Stimulated activated CD8-positive, alpha-beta memory T cell treated with anti-CD3 and anti-CD28 coated beads, Interleukin-12 subunit alpha, Interleukin-12 subunit beta, amount 100 ng/mL, for 24 hours (primary cell): ENCODE measurements at regions not wholly inside any gene's neighbourhood (a gene's known extent, or its start where the extent isn't known, plus 50 kb on each side); places are given as distances from the start of the nearest gene placed in this dataset.
"Not testable (repeated sequence)": the region's sequence is repeated elsewhere in the genome, so short reads cannot be mapped to it uniquely, and the experiment has no call there.

Source experiments
- DNase-seq: peaks from one replicate; pipeline ENCODE4 v3.0.0-alpha.2; 2020; ENCODE audit errors: extremely low read depth

GRCh38 chr2:212913640-212914306 lies 237.6 kb downstream of the IKZF2 start:
- no peak for DNase-seq

GRCh38 chr2:212912445-212913103 lies 238.8 kb downstream of the IKZF2 start:
- DNase-seq, result no peak

DNA sequence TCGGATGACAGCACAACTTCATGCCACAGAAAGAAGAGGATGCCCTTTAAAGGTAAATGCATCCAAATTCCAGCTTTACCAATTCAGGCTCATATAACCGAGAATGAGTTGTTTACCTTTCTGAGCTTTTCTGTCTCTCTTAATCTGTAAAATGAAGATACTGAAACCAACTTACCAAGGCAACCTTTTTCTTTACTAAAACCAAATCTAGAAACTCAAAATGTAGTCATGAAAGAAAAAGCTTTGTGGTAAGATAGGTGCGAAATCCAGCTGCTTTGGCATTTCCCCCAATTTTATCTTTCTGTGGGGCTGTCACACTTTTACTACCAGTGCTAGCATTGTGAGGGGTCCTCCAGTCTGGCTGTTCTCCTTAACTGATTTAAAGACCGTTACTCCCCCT lies 240.4 kb downstream of the IKZF2 start:
- no peak for DNase-seq

DNA sequence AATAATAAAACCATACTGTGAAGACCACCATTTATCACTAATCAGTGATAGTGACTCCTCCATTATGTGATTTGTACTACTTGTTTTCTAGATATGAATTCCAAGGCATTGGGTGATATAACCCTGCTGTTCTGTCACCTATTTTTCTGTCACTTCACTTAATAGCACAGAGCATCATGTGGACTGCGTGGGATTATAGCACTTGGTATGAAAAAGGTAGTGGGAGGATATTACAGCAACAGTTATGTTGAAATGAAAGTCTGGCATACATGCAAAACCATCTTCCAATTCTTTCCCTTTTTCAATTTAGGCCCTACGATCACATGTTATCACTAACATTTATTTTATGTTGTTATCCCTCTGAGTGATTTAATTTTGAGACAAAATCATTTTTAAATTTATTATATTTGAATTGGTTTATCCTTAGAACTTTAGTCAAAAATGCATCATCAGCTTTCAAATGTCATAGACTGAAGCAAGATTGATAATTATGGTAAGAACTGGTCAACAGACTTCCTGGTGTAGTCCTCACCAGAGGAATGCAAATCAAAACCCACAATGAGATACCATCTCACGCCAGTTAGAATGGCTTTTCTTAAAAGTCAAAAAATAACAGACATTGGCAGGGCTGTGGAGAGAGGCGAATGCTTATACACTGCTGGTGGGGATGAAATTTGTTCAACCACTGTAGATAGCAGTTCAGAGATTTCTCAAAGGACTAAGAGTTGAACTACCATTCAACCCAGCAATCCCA lies 242.6 kb downstream of the IKZF2 start:
- no peak for DNase-seq

GRCh38 chr2:212908031-212908430 lies 243.4 kb downstream of the IKZF2 start:
- no peak for DNase-seq

DNA sequence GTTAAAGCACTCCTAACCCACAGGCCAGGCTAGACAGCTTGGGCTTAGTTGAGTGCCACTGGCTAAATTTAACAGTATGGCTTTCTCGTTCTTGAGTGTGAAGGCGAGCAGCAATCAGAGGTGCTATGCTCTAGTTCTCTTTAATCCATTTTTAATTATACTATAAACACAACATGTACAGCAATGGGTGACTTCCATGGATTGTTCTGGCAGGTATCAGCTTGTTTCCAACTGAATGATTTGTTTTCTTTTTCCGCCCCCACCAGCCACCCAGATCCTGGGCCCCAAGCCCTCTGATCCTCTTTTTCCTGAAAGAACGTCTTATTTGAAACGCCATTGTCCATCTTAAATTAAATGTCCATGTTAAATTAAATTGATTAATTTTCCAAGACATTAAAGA lies 244.8 kb downstream of the IKZF2 start:
- DNase-seq, result no peak

DNA sequence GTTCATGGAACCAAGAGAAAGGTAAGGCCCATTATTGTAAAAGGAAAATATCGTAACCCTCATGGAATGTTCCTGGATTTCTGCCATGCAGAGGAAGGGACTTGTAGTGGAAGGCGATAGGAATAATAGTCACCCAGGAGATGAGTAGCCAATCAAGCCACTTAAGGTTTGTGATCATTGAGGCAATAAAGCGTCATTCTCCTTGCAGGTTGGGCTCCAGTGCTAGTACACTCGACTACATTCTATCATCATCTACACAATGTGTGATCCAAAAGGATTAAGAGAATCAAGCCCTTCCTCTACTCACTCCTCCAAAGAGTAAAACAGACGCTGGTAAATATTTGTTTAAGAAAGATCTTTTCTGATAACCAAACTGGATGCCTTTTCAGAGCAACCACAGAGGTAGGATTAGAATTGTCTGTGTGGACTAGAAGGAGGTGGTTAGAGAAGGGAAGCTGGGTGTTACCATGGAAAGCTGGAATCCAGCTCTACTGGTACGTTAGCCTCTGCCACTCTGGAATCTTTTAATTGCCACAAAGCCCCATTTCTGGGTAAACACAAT lies 245.7 kb downstream of the IKZF2 start:
- DNase-seq, result no peak

DNA sequence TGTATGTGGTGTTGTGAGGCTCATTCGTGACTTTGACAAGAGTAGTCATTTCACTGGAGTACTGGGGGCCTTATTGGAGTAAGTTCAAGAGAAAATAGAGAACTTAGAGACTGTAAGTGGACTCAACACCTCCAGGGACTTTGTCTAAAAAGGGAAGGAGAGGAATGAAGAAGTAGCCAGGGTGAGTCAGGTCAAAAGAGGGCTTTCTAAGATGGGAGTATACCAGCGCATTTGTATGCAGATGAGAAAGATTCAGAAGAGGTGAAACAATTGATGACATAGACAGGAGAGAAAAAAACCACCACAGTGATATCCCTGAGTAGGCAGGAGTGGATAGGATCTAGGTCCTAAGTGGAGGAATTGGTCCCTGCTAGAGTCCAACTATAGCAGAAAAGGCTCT lies 246.8 kb downstream of the IKZF2 start:
- DNase-seq, result no peak

DNA sequence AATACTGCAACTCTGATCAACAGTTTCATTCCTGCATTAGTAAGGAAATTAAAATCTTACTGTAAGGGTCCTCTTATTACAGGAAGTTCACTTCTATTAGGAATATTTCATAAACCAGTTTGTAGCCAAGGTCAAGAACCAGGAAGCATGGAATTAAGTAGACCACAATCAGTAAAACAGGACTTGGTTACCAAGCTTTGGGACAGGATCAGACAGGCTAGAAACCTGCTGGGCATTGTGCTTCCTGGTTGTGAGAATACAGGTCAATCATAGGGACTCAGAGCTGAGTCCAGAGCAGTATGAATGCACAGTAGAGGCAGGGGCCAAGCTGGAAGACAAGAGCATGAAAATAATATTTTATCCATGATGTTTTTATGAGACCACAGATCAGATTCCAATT lies 248.0 kb downstream of the IKZF2 start:
- DNase-seq, result no peak

GRCh38 chr2:212902421-212902820 lies 249.0 kb downstream of the IKZF2 start:
- DNase-seq, result no peak

DNA sequence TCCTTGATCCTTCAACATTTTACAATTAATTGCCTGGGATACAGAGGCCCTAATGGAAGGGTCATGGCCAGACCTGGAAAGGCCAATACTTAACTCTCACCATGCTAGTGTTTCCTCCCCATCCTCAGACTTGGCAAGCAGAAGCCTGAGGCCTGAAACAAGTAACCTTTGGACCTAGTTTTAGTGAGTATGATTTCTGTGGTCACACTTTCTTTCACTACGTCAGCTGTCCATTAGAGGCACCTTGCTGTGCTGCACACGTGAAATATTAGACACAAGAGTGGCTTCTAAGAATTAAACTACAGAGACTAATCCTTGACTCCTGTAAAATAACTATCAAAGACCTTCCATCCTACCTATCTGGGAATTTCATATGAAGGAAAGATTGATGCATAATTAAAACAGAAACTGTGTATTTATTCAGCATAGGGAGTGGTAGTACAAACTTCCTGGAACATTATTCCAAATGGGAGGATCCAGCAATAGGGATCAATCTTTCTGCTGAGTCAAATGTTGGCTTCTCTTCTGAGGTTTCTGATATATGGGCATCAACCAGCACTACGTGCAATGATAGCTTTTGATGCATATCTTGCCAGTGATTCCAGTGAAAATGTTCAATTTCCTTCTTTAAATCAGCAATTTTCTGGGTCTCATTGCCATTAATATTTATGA lies 249.7 kb downstream of the IKZF2 start:
- no peak for DNase-seq

GRCh38 chr2:212900715-212901114 lies 250.7 kb downstream of the IKZF2 start:
- DNase-seq, result no peak

- no peak for DNase-seq
Measured at GRCh38 chr2:212898011-212898410, 253.4 kb downstream of the IKZF2 start.

DNA sequence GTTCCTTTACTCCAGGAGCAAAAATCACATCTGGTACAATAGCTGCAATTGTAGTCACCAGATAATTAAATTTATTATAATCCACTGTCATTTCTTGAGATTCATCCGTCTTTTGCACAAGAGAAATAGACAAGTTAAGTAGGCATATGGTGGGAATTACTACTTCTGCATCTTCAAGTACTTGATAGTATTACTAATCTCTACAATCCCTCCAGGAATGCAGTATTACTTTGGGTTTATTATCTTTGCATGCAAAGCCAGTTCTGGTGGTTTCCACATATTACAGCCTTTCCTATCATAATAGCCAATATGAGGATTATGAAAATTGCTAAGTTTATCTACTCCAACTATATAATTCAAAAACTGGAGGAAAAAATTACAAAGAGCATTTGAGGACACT lies 254.1 kb downstream of the IKZF2 start:
- no peak for DNase-seq

DNA sequence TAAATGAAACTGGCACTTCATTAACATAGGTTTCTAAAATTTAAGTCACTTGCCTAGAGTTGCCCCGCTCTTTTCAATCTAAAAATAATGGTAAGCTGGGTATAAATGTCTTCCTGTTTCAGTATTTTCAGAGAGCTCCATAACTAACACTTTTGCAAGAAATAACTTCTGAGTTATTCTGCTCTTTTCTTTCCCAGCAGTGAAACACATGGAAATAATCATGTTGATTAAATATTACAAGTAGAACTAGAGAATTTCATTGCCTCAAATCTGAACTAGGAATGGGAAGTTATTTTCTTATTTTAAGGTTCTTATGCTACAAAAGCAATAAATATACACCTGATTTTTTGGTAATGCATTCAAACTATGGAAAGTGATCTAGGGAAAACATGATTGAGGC lies 257.4 kb downstream of the IKZF2 start:
- DNase-seq, result no peak

DNA sequence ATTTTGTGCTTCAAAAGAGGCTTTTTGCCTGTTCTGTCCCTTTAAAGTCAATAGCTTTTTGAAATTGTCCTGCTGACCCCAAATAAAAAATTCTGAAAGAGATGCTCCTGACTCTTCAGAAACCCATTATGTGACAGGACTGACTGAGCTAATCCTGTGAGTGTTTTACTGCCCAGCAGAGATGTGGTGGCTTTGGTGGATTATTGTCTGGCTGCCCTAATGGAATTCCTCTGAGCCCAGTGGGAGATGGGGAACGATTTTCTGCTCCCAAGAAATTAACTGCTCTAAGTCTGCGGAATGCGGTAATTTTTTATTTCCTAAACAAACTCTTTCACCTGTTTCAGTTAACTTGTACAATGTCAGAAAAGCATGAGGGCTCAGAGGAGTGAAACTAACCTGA lies 258.2 kb downstream of the IKZF2 start:
- DNase-seq, result no peak

DNA sequence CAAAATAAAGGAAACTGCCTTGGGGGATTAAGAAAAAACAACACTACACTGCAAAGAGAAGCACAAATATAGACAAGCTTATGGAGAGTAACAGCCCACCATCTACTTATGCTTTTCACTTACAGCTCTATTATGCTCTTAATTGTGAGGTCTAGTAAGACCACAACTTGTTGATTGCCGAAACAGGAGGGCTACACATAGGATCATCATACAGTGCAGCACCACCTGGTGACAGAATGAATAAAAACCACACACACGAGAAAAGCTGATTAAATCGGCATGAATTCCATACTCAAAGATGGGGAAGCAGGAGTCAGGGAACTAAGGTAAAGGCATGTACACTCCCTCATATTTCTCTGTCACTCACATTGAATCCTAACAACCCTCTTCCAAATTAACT lies 259.2 kb downstream of the IKZF2 start:
- no peak for DNase-seq

- no peak for DNase-seq
Measured at GRCh38 chr2:212891580-212891979, 259.8 kb downstream of the IKZF2 start.

- DNase-seq, result no peak
Measured at GRCh38 chr2:212882626-212883025, 268.8 kb downstream of the IKZF2 start.

DNA sequence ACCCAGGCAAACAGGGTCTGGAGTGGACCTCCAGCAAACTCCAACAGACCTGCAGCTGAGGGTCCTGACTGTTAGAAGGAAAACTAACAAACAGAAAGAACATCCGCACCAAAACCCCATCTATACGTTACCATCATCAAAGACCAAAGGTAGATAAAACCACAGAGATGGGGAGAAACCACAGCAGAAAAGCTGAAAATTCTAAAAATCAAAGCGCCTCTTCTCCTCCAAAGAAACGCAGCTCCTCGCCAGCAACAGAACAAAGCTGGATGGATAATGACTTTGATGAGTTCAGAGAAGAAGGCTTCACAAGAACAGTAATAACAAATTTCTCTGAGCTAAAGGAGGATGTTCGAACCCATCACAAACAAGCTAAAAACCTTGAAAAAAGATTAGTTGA lies 274.9 kb downstream of the IKZF2 start:
- DNase-seq, result not testable (repeated sequence)

GRCh38 chr2:212875950-212876349 lies 275.5 kb downstream of the IKZF2 start:
- DNase-seq, result not testable (repeated sequence)

DNA sequence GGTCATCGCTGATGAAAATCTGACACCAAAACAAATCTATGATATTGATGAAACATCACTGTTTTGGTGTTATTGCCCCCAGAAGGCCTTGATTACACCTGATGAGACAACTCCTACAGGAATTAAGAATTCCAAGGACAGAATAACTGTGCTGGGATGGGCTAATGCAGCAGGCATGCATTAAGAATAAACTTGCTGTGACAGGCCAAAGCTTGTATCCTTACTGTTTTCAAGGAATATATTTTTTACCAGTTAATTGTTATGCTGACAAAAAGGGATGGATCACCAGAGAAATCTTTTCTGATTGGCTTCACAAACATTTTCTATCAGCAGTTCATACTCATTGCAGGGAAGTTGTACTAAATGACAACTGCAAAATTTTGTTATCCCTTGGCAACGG lies 278.2 kb downstream of the IKZF2 start:
- no peak for DNase-seq
